ENCODE measurements at regions not wholly inside any gene's neighbourhood (a gene's known extent, or its start where the extent isn't known, plus 50 kb on each side); places are given as distances from the start of the nearest gene placed in this dataset.

DNA sequence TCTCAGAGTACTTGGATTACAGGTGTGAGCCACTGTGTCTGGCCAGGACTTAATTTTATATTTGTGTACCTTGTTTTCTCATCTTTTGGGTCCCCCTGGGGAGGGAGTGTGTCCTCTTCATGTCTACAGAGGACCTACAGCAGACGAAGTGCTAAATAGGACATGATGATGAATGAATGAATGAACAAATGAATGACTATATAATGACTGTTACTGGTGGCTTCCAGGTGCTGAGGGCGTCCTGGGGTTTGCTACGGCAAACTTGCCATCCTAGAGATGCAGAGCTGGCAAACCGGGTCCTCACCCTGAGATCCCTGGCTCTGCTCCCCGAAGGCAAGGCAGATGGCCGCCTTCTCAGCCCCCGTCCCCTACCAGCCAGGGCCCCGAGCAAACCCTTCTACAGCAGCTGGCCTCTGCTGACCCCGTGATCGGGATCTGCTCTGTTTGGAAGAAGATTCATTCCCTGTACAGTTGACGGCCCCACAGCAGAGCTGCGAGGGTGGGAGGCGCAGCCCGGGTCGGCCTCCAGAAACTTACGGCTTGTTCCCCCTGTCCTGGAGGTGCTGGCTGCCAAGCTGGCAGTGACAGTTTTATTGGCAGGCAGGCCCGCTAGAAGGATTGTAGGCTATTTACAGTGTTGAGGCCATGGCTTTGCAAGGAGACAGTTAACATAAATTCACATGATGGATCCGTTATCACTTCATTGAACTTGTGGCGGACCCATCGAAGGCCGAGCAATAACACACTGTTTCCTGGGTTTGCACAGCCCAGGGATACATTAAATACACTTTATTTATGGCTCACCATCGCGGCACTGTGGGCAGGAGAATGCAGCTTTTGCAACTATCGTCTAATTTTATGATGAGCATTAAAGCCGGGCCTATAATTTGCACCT, 197.7 kb upstream of the GSE1 start:
- H3K27ac Mint-ChIP-seq, result no peak overlapping the region
- ChIA-PET POLR2A (no interaction called here), CTCF (interaction anchor here (0.6 to 1.9 kb wide), 17 partner anchors 13 to 321 kb away, joined by 3 to 13 read pairs (median 3); partner anchors contain the start of gene GSE1)
- intact Hi-C loops (cut with DNase I, micrococcal nuclease), result loop anchor here in 1 of 2 experiments (2.0 kb wide), 1 partner anchor 109 kb away; no protein-coding TSS in a partner anchor
- ATAC-seq (no peak), DNase-seq (no peak)
- peaks cover 12% of the 10 kb centered on the region for H3K4me1 Mint-ChIP-seq
- no peaks in the 10 kb centered on the region for H3K27me3 Mint-ChIP-seq
- H3K4me3 Mint-ChIP-seq, result no peak overlapping the region
- no peaks in the 10 kb centered on the region for H3K36me3 Mint-ChIP-seq (ENCODE audit: low read depth)
- peaks cover 6% of the 10 kb centered on the region for H3K9me3 Mint-ChIP-seq (ENCODE audit: low read depth)

- CTCF ChIA-PET, result interaction anchor here (0.6 to 5.3 kb wide), 19 partner anchors 14 to 320 kb away, joined by 3 to 71 read pairs (median 3); partner anchors contain the start of gene GSE1
- intact Hi-C loops (cut with DNase I, micrococcal nuclease), result loop anchor here in 1 of 2 experiments (2.0 kb wide), 1 partner anchor 110 kb away; no protein-coding TSS in a partner anchor
- peaks cover 12% of the 10 kb centered on the region for H3K4me1 Mint-ChIP-seq
- no peak overlapping the region for H3K4me3 Mint-ChIP-seq
- H3K36me3 Mint-ChIP-seq (ENCODE audit: low read depth), result no peaks in the 10 kb centered on the region
- ATAC-seq (peak; percentile 85), DNase-seq (peak; percentile 91)
- peaks cover 6% of the 10 kb centered on the region for H3K9me3 Mint-ChIP-seq (ENCODE audit: low read depth)
- POLR2A ChIA-PET, result no interaction called here
- H3K27ac Mint-ChIP-seq, result peak overlapping the region; percentile 42
- H3K27me3 Mint-ChIP-seq, result no peaks in the 10 kb centered on the region
These were observed 196.7 kb upstream of the GSE1 start for GRCh38 chr16:85416228-85417109.

- Mint-ChIP-seq H3K9me3 (ENCODE audit: low read depth) (peaks cover 6% of the 10 kb centered on the region), H3K27me3 (no peaks in the 10 kb centered on the region), H3K36me3 (ENCODE audit: low read depth) (no peaks in the 10 kb centered on the region), H3K4me1 (peaks cover 12% of the 10 kb centered on the region), H3K4me3 (no peak overlapping the region), H3K27ac (no peak overlapping the region)
- DNase-seq, result peak; percentile 3
- CTCF ChIA-PET, result interaction anchor here (0.6 to 5.3 kb wide), 2 partner anchors 40 to 199 kb away, joined by 4 to 71 read pairs; no protein-coding TSS in a partner anchor
- intact Hi-C loops (cut with DNase I, micrococcal nuclease), result loop anchor here in 1 of 2 experiments (2.0 kb wide), 1 partner anchor 111 kb away; no protein-coding TSS in a partner anchor
- no peak for ATAC-seq
- POLR2A ChIA-PET, result no interaction called here
These were observed 195.8 kb upstream of the GSE1 start for GRCh38 chr16:85417156-85417860.

- Mint-ChIP-seq H3K4me3 (no peak overlapping the region), H3K27ac (no peak overlapping the region), H3K9me3 (ENCODE audit: low read depth) (peaks cover 2% of the 10 kb centered on the region), H3K4me1 (peaks cover 10% of the 10 kb centered on the region), H3K36me3 (ENCODE audit: low read depth) (no peaks in the 10 kb centered on the region), H3K27me3 (no peaks in the 10 kb centered on the region)
- ATAC-seq (no peak), DNase-seq (no peak)
- ChIA-PET POLR2A (no interaction called here), CTCF (interaction anchor here (0.6 to 5.3 kb wide), 9 partner anchors 13 to 307 kb away, joined by 3 to 71 read pairs (median 5); no protein-coding TSS in a partner anchor)
- intact Hi-C loops (cut with DNase I, micrococcal nuclease), result no loop called here
These were observed 194.1 kb upstream of the GSE1 start for GRCh38 chr16:85418978-85419491.

- Mint-ChIP-seq H3K27me3 (no peaks in the 10 kb centered on the region), H3K4me3 (no peak overlapping the region), H3K4me1 (peaks cover 7% of the 10 kb centered on the region), H3K27ac (no peak overlapping the region), H3K9me3 (ENCODE audit: low read depth) (no peaks in the 10 kb centered on the region), H3K36me3 (ENCODE audit: low read depth) (no peaks in the 10 kb centered on the region)
- CTCF ChIA-PET, result interaction anchor here (0.6 to 5.3 kb wide), 19 partner anchors 12 to 303 kb away, joined by 3 to 71 read pairs (median 3); partner anchors contain the start of gene GSE1
- ATAC-seq (no peak), DNase-seq (no peak)
- POLR2A ChIA-PET, result no interaction called here
- intact Hi-C loops (cut with DNase I, micrococcal nuclease), result loop anchor here (1.0 to 5.0 kb wide), 5 partner anchors 133 to 299 kb away; no protein-coding TSS in a partner anchor
These were observed 193.4 kb upstream of the GSE1 start for GRCh38 chr16:85419503-85420408.

DNA sequence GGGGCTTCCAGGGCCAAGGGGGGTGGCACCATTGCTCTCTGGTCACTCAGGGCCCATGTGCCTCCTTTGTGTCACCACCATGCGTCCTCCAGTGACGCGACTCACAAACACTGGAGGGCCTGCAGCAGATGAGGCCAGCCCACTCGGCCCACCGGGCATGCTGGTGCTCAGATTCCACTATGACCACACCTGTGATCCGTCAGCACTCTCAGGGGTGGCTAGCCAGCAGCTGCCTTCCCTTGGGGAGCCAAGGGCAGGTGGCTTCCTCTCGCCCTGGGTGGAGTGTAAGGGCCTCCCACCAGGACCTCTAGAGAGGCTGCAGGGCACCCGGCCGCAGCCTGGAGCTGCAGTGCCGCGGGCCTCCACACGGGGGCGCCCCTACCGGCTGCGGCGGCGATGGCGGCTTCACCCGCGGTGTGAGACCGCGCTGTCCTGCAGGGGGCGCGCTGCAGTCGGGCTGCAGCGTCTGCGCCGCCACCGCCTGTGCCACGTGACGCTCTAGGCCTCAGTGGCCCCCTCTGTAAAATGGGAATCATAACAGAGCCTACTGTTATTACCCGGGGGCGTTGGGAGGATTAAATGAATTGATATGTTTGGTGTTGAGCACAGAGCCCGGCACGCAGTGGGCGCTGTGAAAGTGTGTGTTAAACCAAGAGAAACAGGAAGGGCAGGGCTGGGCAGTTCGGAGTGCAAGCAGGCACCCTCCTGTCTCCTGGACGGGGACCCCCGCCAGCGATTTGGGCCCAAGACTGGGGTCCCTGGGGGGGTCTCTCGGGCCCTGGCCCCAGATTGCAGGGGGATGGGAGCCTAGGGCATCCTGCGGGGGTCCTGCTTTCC, 192.4 kb upstream of the GSE1 start:
- no peak overlapping the region for H3K4me3 Mint-ChIP-seq
- DNase-seq, result peak; percentile 89
- no peaks in the 10 kb centered on the region for H3K27me3 Mint-ChIP-seq
- H3K36me3 Mint-ChIP-seq (ENCODE audit: low read depth), result no peaks in the 10 kb centered on the region
- POLR2A ChIA-PET, result no interaction called here
- H3K27ac Mint-ChIP-seq, result no peak overlapping the region
- no peaks in the 10 kb centered on the region for H3K9me3 Mint-ChIP-seq (ENCODE audit: low read depth)
- H3K4me1 Mint-ChIP-seq, result peaks cover 7% of the 10 kb centered on the region
- intact Hi-C loops (cut with DNase I, micrococcal nuclease), result loop anchor here (1.0 to 5.0 kb wide), 5 partner anchors 132 to 298 kb away; no protein-coding TSS in a partner anchor
- CTCF ChIA-PET, result interaction anchor here (0.5 to 5.3 kb wide), 26 partner anchors 12 to 1277 kb away, joined by 3 to 71 read pairs (median 3); partner anchors contain the start of gene GSE1
- peak; percentile 76 for ATAC-seq

GRCh38 chr16:85421338-85422195, 191.6 kb upstream of the GSE1 start:
- Mint-ChIP-seq H3K36me3 (ENCODE audit: low read depth) (no peaks in the 10 kb centered on the region), H3K27me3 (peaks cover 1% of the 10 kb centered on the region), H3K4me3 (no peak overlapping the region), H3K9me3 (ENCODE audit: low read depth) (no peaks in the 10 kb centered on the region), H3K4me1 (peaks cover 2% of the 10 kb centered on the region), H3K27ac (no peak overlapping the region)
- ATAC-seq (no peak), DNase-seq (no peak)
- CTCF ChIA-PET, result interaction anchor here (0.5 to 5.3 kb wide), 19 partner anchors 11 to 1276 kb away, joined by 3 to 71 read pairs (median 4); partner anchors contain the start of gene GSE1
- POLR2A ChIA-PET, result no interaction called here
- intact Hi-C loops (cut with DNase I, micrococcal nuclease), result loop anchor here in 1 of 2 experiments (5.0 kb wide), 1 partner anchor 131 kb away; no protein-coding TSS in a partner anchor

DNA sequence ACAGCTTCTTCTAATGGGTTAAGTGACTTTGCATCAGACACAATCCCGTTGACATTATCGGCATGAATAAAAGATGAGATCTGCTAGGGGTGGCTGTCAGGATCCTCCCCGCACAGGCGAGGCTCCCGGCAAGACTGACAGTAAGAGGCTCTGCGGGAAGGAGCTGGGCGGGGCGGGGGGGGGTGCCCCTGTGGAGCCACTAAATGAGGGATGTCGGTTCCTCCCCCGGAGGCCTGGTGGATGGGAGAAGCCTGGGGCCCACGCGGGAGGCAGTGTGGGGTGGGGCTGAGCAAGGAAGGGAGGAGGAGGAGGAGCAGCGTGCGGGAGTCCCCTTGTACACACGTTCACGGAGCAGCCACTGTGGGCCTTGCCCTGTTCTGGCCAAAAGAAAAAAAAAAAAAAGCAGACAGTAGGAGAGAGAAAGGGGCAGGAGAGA, 190.9 kb upstream of the GSE1 start:
- CTCF ChIA-PET, result interaction anchor here (0.5 to 5.3 kb wide), 7 partner anchors 10 to 780 kb away, joined by 3 to 71 read pairs (median 4); no protein-coding TSS in a partner anchor
- Mint-ChIP-seq H3K9me3 (ENCODE audit: low read depth) (no peaks in the 10 kb centered on the region), H3K4me1 (no peaks in the 10 kb centered on the region), H3K27ac (no peak overlapping the region), H3K27me3 (peaks cover 1% of the 10 kb centered on the region), H3K36me3 (ENCODE audit: low read depth) (no peaks in the 10 kb centered on the region), H3K4me3 (no peak overlapping the region)
- POLR2A ChIA-PET, result no interaction called here
- intact Hi-C loops (cut with DNase I, micrococcal nuclease), result loop anchor here in 1 of 2 experiments (5.0 kb wide), 1 partner anchor 130 kb away; no protein-coding TSS in a partner anchor
- DNase-seq (no peak), ATAC-seq (no peak)
